GM20000 (cell line): ENCODE measurements at regions not wholly inside any gene's neighbourhood (a gene's known extent, or its start where the extent isn't known, plus 50 kb on each side); places are given as distances from the start of the nearest gene placed in this dataset.

Source experiments
- DNase-seq: peaks from one replicate; pipeline ENCODE4 v3.0.0; 2012; ENCODE audit warnings: low spot score
- CTCF ChIP-seq: IDR thresholded peaks from 2 replicates; pipeline ENCODE4 v1.5.1; 2012; ENCODE audit warnings: mild to moderate bottlenecking, control low read depth; ENCODE audit errors: extremely low read depth, missing control alignments

- no peak for TF ChIP-seq CTCF
- no peak for DNase-seq
Measured at GRCh38 chr1:220382994-220383393, 110.7 kb upstream of the RAB3GAP2 start.

- no peak for DNase-seq
- TF ChIP-seq CTCF: no peak
Measured at GRCh38 chr1:220380885-220381284, 108.6 kb upstream of the RAB3GAP2 start.

GRCh38 chr1:220378571-220379302, 106.5 kb upstream of the RAB3GAP2 start:
- no peak for DNase-seq
- no peak for TF ChIP-seq CTCF

GRCh38 chr1:220375715-220376114, 103.5 kb upstream of the RAB3GAP2 start:
- TF ChIP-seq CTCF: no peak
- DNase-seq: no peak

GRCh38 chr1:220374449-220374848, 102.2 kb upstream of the RAB3GAP2 start:
- TF ChIP-seq CTCF: no peak

GRCh38 chr1:220372451-220372850, 100.2 kb upstream of the RAB3GAP2 start:
- no peak for TF ChIP-seq CTCF
- DNase-seq: no peak

More at GRCh38 chr1:220374449-220374848, 102.2 kb upstream of the RAB3GAP2 start:
- DNase-seq: no peak

- no peak for DNase-seq
- no peak for TF ChIP-seq CTCF
Measured at GRCh38 chr1:220371324-220371723, 99.1 kb upstream of the RAB3GAP2 start.
